ENCODE measurements at regions not wholly inside any gene's neighbourhood (a gene's known extent, or its start where the extent isn't known, plus 50 kb on each side); places are given as distances from the start of the nearest gene placed in this dataset.

DNA sequence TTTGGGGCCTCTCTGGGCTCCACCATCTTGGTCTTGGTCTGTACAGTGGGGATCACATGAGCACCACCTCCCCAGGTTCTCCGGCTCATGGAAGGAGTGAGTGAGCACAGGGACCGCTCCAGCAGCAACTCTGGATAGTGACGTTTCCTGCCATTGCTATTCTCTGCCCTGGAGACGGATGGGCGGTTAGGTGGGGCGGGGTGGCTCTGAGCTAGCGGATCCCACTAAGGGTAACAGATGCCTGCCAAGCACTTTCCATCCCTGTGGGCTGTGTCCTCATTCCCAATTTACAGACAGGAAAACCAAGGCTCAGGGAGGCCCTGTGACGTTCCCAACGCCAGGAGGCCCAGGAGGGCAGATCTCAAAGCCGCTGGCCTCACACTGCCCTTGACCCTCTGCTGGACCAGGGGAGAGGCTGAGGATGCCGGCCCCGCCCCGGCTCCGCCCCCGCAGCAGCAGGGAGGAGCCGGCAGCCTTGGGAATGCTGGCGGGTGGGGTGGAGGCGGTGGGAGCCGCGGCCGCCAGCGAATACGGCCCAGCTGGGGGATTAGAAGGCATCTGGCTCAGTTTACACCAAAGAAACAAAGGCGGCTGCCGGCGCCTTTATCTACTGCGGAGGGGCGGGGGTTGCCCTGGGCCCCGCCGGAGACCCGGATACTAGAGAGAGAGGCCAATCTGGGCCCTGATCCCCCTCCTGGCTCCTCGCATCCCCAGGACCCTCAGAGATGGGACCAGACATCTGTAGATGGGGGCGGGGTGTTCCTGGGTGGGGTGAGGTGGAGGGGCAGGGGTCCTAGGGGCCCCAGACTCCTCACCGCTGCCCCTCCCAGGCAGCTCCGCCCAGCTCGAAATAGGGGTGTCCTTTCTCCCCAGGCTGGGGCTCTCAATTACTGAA is 122.3 kb upstream of the CIBAR2 start:
- no peaks in the 10 kb centered on the region for H3K36me3 ChIP-seq
- TF ChIP-seq, protein P1, sequence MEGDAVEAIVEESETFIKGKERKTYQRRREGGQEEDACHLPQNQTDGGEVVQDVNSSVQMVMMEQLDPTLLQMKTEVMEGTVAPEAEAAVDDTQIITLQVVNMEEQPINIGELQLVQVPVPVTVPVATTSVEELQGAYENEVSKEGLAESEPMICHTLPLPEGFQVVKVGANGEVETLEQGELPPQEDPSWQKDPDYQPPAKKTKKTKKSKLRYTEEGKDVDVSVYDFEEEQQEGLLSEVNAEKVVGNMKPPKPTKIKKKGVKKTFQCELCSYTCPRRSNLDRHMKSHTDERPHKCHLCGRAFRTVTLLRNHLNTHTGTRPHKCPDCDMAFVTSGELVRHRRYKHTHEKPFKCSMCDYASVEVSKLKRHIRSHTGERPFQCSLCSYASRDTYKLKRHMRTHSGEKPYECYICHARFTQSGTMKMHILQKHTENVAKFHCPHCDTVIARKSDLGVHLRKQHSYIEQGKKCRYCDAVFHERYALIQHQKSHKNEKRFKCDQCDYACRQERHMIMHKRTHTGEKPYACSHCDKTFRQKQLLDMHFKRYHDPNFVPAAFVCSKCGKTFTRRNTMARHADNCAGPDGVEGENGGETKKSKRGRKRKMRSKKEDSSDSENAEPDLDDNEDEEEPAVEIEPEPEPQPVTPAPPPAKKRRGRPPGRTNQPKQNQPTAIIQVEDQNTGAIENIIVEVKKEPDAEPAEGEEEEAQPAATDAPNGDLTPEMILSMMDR (IDR thresholded peaks at IDR 0.05; ENCODE audit: low read depth, low read length), result no peak
- H3K4me1 ChIP-seq (ENCODE audit: low read depth), result peaks cover 26% of the 10 kb centered on the region
- DNase-seq (ENCODE audit: low read depth in 1 of 2, low spot score in 1 of 2), result peak; percentile 91 to 92
- no peaks in the 10 kb centered on the region for H3K9me3 ChIP-seq (ENCODE audit: low read depth)
- peak overlapping the region; percentile 80 for H3K27ac ChIP-seq
- H3K4me3 ChIP-seq, result peak overlapping the region; percentile 21
- no peaks in the 10 kb centered on the region for H3K27me3 ChIP-seq

GRCh38 chr16:85235991-85236817 is 123.9 kb upstream of the CIBAR2 start:
- no peaks in the 10 kb centered on the region for H3K9me3 ChIP-seq (ENCODE audit: low read depth)
- DNase-seq (ENCODE audit: low read depth in 1 of 2, low spot score in 1 of 2), result no peak
- TF ChIP-seq, protein P1 (IDR thresholded peaks at IDR 0.05; ENCODE audit: low read depth, low read length), result no peak
- H3K27ac ChIP-seq, result peak overlapping the region; percentile 80
- H3K36me3 ChIP-seq, result no peaks in the 10 kb centered on the region
- H3K4me1 ChIP-seq (ENCODE audit: low read depth), result peaks cover 28% of the 10 kb centered on the region
- peak overlapping the region; percentile 8 for H3K4me3 ChIP-seq
- no peaks in the 10 kb centered on the region for H3K27me3 ChIP-seq

- Histone ChIP-seq H3K4me1 (ENCODE audit: low read depth) (peaks cover 28% of the 10 kb centered on the region), H3K9me3 (ENCODE audit: low read depth) (no peaks in the 10 kb centered on the region)
- DNase-seq (ENCODE audit: low read depth in 1 of 2, low spot score in 1 of 2), result no peak
These were observed 124.5 kb upstream of the CIBAR2 start for GRCh38 chr16:85236818-85237150.

GRCh38 chr16:85237817-85238216 is 125.5 kb upstream of the CIBAR2 start:
- DNase-seq (ENCODE audit: low read depth in 1 of 2, low spot score in 1 of 2), result no peak
- Histone ChIP-seq H3K27me3 (no peaks in the 10 kb centered on the region), H3K36me3 (no peaks in the 10 kb centered on the region), H3K27ac (no peak overlapping the region), H3K9me3 (ENCODE audit: low read depth) (no peaks in the 10 kb centered on the region), H3K4me1 (ENCODE audit: low read depth) (peaks cover 28% of the 10 kb centered on the region), H3K4me3 (no peak overlapping the region)
- TF ChIP-seq, protein P1 (IDR thresholded peaks at IDR 0.05; ENCODE audit: low read depth, low read length), result no peak

More at GRCh38 chr16:85236818-85237150, 124.5 kb upstream of the CIBAR2 start:
- TF ChIP-seq, protein P1 (IDR thresholded peaks at IDR 0.05; ENCODE audit: low read depth, low read length), result no peak
- H3K27ac ChIP-seq, result no peak overlapping the region
- H3K36me3 ChIP-seq, result no peaks in the 10 kb centered on the region
- H3K27me3 ChIP-seq, result no peaks in the 10 kb centered on the region
- no peak overlapping the region for H3K4me3 ChIP-seq

GRCh38 chr16:85238233-85238647 is 126.0 kb upstream of the CIBAR2 start:
- peak; percentile 45 to 97 for DNase-seq (ENCODE audit: low read depth in 1 of 2, low spot score in 1 of 2)
- no peaks in the 10 kb centered on the region for H3K27me3 ChIP-seq
- H3K4me1 ChIP-seq (ENCODE audit: low read depth), result peaks cover 28% of the 10 kb centered on the region
- no peaks in the 10 kb centered on the region for H3K36me3 ChIP-seq
- TF ChIP-seq, protein P1 (IDR thresholded peaks at IDR 0.05; ENCODE audit: low read depth, low read length), result peak; percentile 38
- H3K4me3 ChIP-seq, result no peak overlapping the region
- H3K27ac ChIP-seq, result peak overlapping the region; percentile 37
- H3K9me3 ChIP-seq (ENCODE audit: low read depth), result no peaks in the 10 kb centered on the region
